ENCODE measurements at regions not wholly inside any gene's neighbourhood (a gene's known extent, or its start where the extent isn't known, plus 50 kb on each side); places are given as distances from the start of the nearest gene placed in this dataset.

DNA sequence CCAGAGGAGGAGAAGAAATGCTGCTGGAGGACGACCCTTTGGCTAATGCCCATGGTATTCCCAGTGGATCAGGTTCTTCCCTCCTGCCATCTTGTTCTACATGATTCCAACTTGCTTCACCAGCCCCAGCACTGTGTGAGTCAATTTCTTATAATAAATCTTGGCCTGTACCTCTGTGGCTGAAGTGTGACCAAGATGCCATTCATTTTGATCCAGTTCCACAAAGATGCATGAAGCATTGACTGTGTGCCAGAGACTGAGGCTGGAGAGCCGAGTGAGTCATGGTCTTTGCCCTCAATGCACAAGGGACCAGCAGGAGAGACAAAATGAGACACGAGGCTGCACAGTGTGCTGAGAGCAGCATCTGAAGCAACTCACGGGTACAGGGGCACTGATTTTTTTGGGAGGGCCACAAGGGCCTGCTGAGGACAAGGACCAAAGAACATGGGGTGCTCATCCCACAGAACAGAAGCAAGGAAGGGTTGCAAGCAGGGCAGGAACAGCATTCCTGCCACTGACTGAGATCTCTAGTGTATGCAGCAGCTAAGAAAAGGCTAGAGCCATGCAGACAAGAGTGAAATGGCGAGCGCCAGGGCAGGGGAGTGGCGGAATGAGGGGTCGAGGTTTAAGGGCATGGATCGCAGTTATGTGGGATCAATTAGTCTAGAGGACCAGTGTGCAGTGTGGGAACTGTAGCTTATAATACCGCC is 207.0 kb downstream of the THBS2 start:
- no peaks in the 10 kb centered on the region for H3K36me3 ChIP-seq (ENCODE audit: low read depth)
- no peaks in the 10 kb centered on the region for H3F3A ChIP-seq (ENCODE audit: insufficient read depth, low read depth)
- peaks cover 56% of the 10 kb centered on the region for H3K27me3 ChIP-seq (ENCODE audit: insufficient read depth, low read depth)
- no peak overlapping the region for H3K4me2 ChIP-seq
- intact Hi-C loops (cut with micrococcal nuclease; ENCODE audit: unreplicated experiment): no loop called here
- no peak for DNase-seq
- H3K9me3 ChIP-seq (ENCODE audit: insufficient read depth, low read depth): no peaks in the 10 kb centered on the region
- no peaks in the 10 kb centered on the region for H3K9me2 ChIP-seq (ENCODE audit: insufficient read depth)
- BruUV-seq (replicated peaks): no TSS peak
- ChIA-PET CTCF (no interaction called here), POLR2A (ENCODE audit: unreplicated experiment) (no interaction called here)
- H2AFZ ChIP-seq: no peak overlapping the region
- no peaks in the 10 kb centered on the region for H4K20me1 ChIP-seq (ENCODE audit: insufficient read depth)
- H3K79me2 ChIP-seq (ENCODE audit: low read depth): no peaks in the 10 kb centered on the region
- H3K4me3 ChIP-seq: no peak overlapping the region
- no peaks in the 10 kb centered on the region for H3K4me1 ChIP-seq (replicated peaks; ENCODE audit: insufficient read depth)
- H3K27ac ChIP-seq: no peak overlapping the region
- TF ChIP-seq, protein P1, sequence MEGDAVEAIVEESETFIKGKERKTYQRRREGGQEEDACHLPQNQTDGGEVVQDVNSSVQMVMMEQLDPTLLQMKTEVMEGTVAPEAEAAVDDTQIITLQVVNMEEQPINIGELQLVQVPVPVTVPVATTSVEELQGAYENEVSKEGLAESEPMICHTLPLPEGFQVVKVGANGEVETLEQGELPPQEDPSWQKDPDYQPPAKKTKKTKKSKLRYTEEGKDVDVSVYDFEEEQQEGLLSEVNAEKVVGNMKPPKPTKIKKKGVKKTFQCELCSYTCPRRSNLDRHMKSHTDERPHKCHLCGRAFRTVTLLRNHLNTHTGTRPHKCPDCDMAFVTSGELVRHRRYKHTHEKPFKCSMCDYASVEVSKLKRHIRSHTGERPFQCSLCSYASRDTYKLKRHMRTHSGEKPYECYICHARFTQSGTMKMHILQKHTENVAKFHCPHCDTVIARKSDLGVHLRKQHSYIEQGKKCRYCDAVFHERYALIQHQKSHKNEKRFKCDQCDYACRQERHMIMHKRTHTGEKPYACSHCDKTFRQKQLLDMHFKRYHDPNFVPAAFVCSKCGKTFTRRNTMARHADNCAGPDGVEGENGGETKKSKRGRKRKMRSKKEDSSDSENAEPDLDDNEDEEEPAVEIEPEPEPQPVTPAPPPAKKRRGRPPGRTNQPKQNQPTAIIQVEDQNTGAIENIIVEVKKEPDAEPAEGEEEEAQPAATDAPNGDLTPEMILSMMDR (conservative IDR thresholded peaks at IDR 0.05): no peak
- no peak for TF ChIP-seq EZH2 (IDR thresholded peaks at IDR 0.05; ENCODE audit: low read depth)

DNA sequence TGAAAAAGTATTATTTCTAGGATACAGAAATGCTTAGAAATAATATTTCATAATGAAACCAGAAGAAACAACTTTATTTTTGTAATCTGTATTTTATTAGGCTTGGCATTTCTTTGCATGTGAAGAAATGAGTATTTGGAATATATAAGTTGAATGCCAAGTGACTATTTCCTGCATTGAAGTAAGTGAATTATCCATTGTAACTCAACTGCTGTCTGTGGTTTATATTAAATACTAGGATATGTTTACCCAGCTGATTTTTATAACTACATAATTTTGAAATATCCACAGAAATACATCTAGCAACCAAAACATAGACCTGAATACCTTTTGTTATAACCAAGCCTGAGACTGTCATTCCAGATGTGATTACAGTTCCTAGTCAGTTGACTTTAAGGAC is 207.6 kb downstream of the THBS2 start:
- Histone ChIP-seq H3K27me3 (ENCODE audit: insufficient read depth, low read depth) (peaks cover 63% of the 10 kb centered on the region), H3K4me2 (no peak overlapping the region), H3K4me1 (replicated peaks; ENCODE audit: insufficient read depth) (no peaks in the 10 kb centered on the region), H3K27ac (no peak overlapping the region), H3K9me3 (ENCODE audit: insufficient read depth, low read depth) (no peaks in the 10 kb centered on the region), H3F3A (ENCODE audit: insufficient read depth, low read depth) (no peaks in the 10 kb centered on the region), H2AFZ (no peak overlapping the region), H3K4me3 (no peak overlapping the region), H3K9me2 (ENCODE audit: insufficient read depth) (no peaks in the 10 kb centered on the region), H4K20me1 (ENCODE audit: insufficient read depth) (no peaks in the 10 kb centered on the region), H3K79me2 (ENCODE audit: low read depth) (no peaks in the 10 kb centered on the region), H3K36me3 (ENCODE audit: low read depth) (no peaks in the 10 kb centered on the region)
- CTCF ChIA-PET: no interaction called here
- no peak for TF ChIP-seq EZH2 (IDR thresholded peaks at IDR 0.05; ENCODE audit: low read depth)
- TF ChIP-seq, protein P1 (conservative IDR thresholded peaks at IDR 0.05): no peak
- POLR2A ChIA-PET (ENCODE audit: unreplicated experiment): no interaction called here
- intact Hi-C loops (cut with micrococcal nuclease; ENCODE audit: unreplicated experiment): no loop called here
- BruUV-seq (replicated peaks): no TSS peak
- no peak for DNase-seq

DNA sequence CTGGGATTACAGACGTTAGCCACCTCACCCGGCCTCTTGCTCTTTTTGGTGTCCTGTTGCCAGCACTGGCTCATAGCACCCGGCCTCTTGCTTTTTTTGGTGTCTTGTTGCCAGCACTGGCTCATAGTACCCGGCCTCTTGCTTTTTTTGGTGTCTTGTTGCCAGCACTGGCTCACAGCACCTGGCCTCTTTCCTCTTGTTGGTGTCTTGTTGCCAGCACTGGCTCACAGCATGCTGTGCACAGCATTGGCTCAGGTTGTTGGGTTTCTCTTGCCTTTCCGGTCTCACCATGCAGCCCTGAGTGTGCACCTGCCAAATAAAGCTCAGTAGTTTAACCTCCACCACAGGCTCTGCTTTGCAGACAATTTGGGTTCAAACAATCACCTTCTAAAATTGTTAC is 208.2 kb downstream of the THBS2 start:
- Histone ChIP-seq H4K20me1 (ENCODE audit: insufficient read depth) (no peaks in the 10 kb centered on the region), H3F3A (ENCODE audit: insufficient read depth, low read depth) (no peaks in the 10 kb centered on the region), H3K4me1 (replicated peaks; ENCODE audit: insufficient read depth) (no peaks in the 10 kb centered on the region), H3K79me2 (ENCODE audit: low read depth) (no peaks in the 10 kb centered on the region), H3K9me3 (ENCODE audit: insufficient read depth, low read depth) (no peaks in the 10 kb centered on the region), H2AFZ (no peak overlapping the region), H3K4me3 (no peak overlapping the region), H3K9me2 (ENCODE audit: insufficient read depth) (no peaks in the 10 kb centered on the region), H3K36me3 (ENCODE audit: low read depth) (no peaks in the 10 kb centered on the region), H3K27me3 (ENCODE audit: insufficient read depth, low read depth) (peaks cover 68% of the 10 kb centered on the region), H3K27ac (no peak overlapping the region), H3K4me2 (no peak overlapping the region)
- intact Hi-C loops (cut with micrococcal nuclease; ENCODE audit: unreplicated experiment): no loop called here
- no peak for DNase-seq
- no TSS peak for BruUV-seq (replicated peaks)
- CTCF ChIA-PET: no interaction called here
- POLR2A ChIA-PET (ENCODE audit: unreplicated experiment): no interaction called here
- TF ChIP-seq EZH2 (IDR thresholded peaks at IDR 0.05; ENCODE audit: low read depth): no peak
- TF ChIP-seq, protein P1 (conservative IDR thresholded peaks at IDR 0.05): no peak
